Body of pancreas (tissue), 4 donors: ENCODE measurements at regions not wholly inside any gene's neighbourhood (a gene's known extent, or its start where the extent isn't known, plus 50 kb on each side); places are given as distances from the start of the nearest gene placed in this dataset.

Source experiments
- CTCF ChIP-seq, 7 experiments: fragments of 450-650 bp in 4 of 7; fragments of 200-600 bp in 3 of 7; sonication (generic) in 3 of 7; IDR thresholded peaks; one replicate each; pipeline ENCODE4 v1.5.1; 2016 to 2019; ENCODE audit warnings: antibody characterized with exemption in 7 of 7
- POLR2A ChIP-seq, 3 donors: fragments of 450-650 bp; IDR thresholded peaks; one replicate each; pipeline ENCODE4 v1.6.1; 2016; ENCODE audit warnings: antibody characterized with exemption in 3 of 3, mild to moderate bottlenecking in 2 of 3

- TF ChIP-seq CTCF (IDR thresholded peaks at IDR 0.05): no peak
- no peak for TF ChIP-seq POLR2A (IDR thresholded peaks at IDR 0.05)
Observed at GRCh38 chr5:56367748-56368147, 134.6 kb upstream of the ANKRD55 start.
